ENCODE measurements at regions not wholly inside any gene's neighbourhood (a gene's known extent, or its start where the extent isn't known, plus 50 kb on each side); places are given as distances from the start of the nearest gene placed in this dataset.
"Not testable (repeated sequence)": the region's sequence is repeated elsewhere in the genome, so short reads cannot be mapped to it uniquely, and the experiment has no call there.

- H3K27me3 ChIP-seq = no peaks in the 10 kb centered on the region
- 60 to 67% methylated on average over 3 to 5 of the region's 5 CpGs for WGBS, 2 donors (ENCODE audit: low coverage in 1 of 2)
- peaks cover 0 to 16% (median 0%) of the 10 kb centered on the region in 3 donors for H3K9me3 ChIP-seq
- no peak for ATAC-seq
- no peak overlapping the region for H3K27ac ChIP-seq
- H3K36me3 ChIP-seq = no peaks in the 10 kb centered on the region
- no peaks in the 10 kb centered on the region for H3K4me1 ChIP-seq
- TF ChIP-seq POLR2A (IDR thresholded peaks at IDR 0.05) = no peak
- no peak for TF ChIP-seq EP300 (IDR thresholded peaks at IDR 0.05)
- TF ChIP-seq POLR2AphosphoS5 (IDR thresholded peaks at IDR 0.05) = no peak
- no peak overlapping the region for H3K4me3 ChIP-seq
These were observed 148.5 kb downstream of the MTERF1 start for GRCh38 chr7:91731976-91732375.

- WGBS, 2 donors (ENCODE audit: low coverage in 1 of 2) = 92 to 100% methylated on average over 3 of the region's 3 CpGs
These were observed 131.1 kb downstream of the MTERF1 start for GRCh38 chr7:91749418-91749817.

DNA sequence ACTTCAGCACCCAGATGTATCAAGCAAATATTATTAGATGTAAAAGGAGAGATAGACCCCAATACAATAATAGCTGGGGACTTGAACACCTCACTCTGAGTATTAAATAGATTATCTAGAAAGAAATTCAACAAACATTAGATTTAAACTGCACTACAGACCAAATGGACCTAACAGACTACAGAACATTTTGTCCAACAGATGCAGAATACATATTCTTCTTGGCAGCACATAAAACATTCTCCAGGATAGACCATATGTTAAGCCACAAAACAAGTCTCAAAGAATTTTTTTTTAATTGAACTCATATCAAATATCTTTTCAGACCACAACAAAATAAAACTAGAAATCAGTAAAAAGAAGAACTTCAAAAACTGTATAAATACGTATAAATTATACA lies 130.4 kb downstream of the MTERF1 start:
- peaks cover 0 to 37% (median 0%) of the 10 kb centered on the region in 3 donors for H3K9me3 ChIP-seq
- no peak for ATAC-seq
- no peaks in the 10 kb centered on the region for H3K36me3 ChIP-seq
- H3K27me3 ChIP-seq = no peaks in the 10 kb centered on the region
- 94% methylated on average over 1 of the region's 1 CpG; no CpG with 5 or more reads in 1 of the 2 donors for WGBS, 2 donors (ENCODE audit: low coverage in 1 of 2)
- no peaks in the 10 kb centered on the region for H3K4me1 ChIP-seq
- TF ChIP-seq POLR2A (IDR thresholded peaks at IDR 0.05) (no peak), EP300 (IDR thresholded peaks at IDR 0.05) (no peak), POLR2AphosphoS5 (IDR thresholded peaks at IDR 0.05) (no peak)
- TF ChIP-seq, protein P1, sequence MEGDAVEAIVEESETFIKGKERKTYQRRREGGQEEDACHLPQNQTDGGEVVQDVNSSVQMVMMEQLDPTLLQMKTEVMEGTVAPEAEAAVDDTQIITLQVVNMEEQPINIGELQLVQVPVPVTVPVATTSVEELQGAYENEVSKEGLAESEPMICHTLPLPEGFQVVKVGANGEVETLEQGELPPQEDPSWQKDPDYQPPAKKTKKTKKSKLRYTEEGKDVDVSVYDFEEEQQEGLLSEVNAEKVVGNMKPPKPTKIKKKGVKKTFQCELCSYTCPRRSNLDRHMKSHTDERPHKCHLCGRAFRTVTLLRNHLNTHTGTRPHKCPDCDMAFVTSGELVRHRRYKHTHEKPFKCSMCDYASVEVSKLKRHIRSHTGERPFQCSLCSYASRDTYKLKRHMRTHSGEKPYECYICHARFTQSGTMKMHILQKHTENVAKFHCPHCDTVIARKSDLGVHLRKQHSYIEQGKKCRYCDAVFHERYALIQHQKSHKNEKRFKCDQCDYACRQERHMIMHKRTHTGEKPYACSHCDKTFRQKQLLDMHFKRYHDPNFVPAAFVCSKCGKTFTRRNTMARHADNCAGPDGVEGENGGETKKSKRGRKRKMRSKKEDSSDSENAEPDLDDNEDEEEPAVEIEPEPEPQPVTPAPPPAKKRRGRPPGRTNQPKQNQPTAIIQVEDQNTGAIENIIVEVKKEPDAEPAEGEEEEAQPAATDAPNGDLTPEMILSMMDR (IDR thresholded peaks at IDR 0.05) = no peak
- no peak overlapping the region for H3K4me3 ChIP-seq
- H3K27ac ChIP-seq = no peak overlapping the region

More at GRCh38 chr7:91749418-91749817, 131.1 kb downstream of the MTERF1 start:
- TF ChIP-seq POLR2A (IDR thresholded peaks at IDR 0.05) (no peak), POLR2AphosphoS5 (IDR thresholded peaks at IDR 0.05) (no peak), EP300 (IDR thresholded peaks at IDR 0.05) (no peak)
- TF ChIP-seq, protein P1 (IDR thresholded peaks at IDR 0.05) = no peak
- Histone ChIP-seq H3K36me3 (no peaks in the 10 kb centered on the region), H3K4me3 (no peak overlapping the region), H3K9me3 (peaks cover 0 to 31% (median 0%) of the 10 kb centered on the region in 3 donors), H3K27ac (no peak overlapping the region), H3K27me3 (no peaks in the 10 kb centered on the region), H3K4me1 (no peaks in the 10 kb centered on the region)
- no peak for ATAC-seq

- Histone ChIP-seq H3K27me3 (no peaks in the 10 kb centered on the region), H3K27ac (no peak overlapping the region), H3K4me3 (no peak overlapping the region), H3K4me1 (no peaks in the 10 kb centered on the region), H3K9me3 (peaks cover 0 to 39% (median 0%) of the 10 kb centered on the region in 3 donors), H3K36me3 (no peaks in the 10 kb centered on the region)
- TF ChIP-seq POLR2A (IDR thresholded peaks at IDR 0.05) (no peak), EP300 (IDR thresholded peaks at IDR 0.05) (no peak), POLR2AphosphoS5 (IDR thresholded peaks at IDR 0.05) (no peak)
- TF ChIP-seq, protein P1 (IDR thresholded peaks at IDR 0.05) = no peak
- 100% methylated on average over 1 of the region's 1 CpG; no CpG with 5 or more reads in 1 of the 2 donors for WGBS, 2 donors (ENCODE audit: low coverage in 1 of 2)
- no peak for ATAC-seq
These were observed 128.4 kb downstream of the MTERF1 start for GRCh38 chr7:91752102-91752501.

- not testable (repeated sequence) for H3K4me3 ChIP-seq, H3K4me1 ChIP-seq, ATAC-seq, H3K27me3 ChIP-seq, H3K36me3 ChIP-seq, H3K27ac ChIP-seq
- WGBS, 2 donors (ENCODE audit: low coverage in 1 of 2) = 100% methylated on average over 1 of the region's 1 CpG
- H3K9me3 ChIP-seq = peaks cover 0 to 46% (median 0%) of the 10 kb centered on the region in 3 donors
These were observed 126.2 kb downstream of the MTERF1 start for GRCh38 chr7:91754280-91754679.

- not testable (repeated sequence) for H3K4me1 ChIP-seq, H3K36me3 ChIP-seq, ATAC-seq
These were observed 125.4 kb downstream of the MTERF1 start for GRCh38 chr7:91755121-91755520.

More at GRCh38 chr7:91755121-91755520, 125.4 kb downstream of the MTERF1 start:
- H3K27ac ChIP-seq, H3K4me3 ChIP-seq, H3K27me3 ChIP-seq: not testable (repeated sequence)
- peaks cover 0 to 46% (median 0%) of the 10 kb centered on the region in 3 donors for H3K9me3 ChIP-seq

Data from gastroesophageal sphincter (tissue), 4 donors.